GM12872 (cell line): ENCODE measurements at regions not wholly inside any gene's neighbourhood (a gene's known extent, or its start where the extent isn't known, plus 50 kb on each side); places are given as distances from the start of the nearest gene placed in this dataset.

Experiments
- TF ChIP-seq, protein P1 (sequence below): IDR thresholded peaks from 3 replicates; pipeline ENCODE4 v1.5.1; 2011; ENCODE audit warnings: low read depth, mild to moderate bottlenecking, low read length, moderate library complexity; ENCODE audit not compliant: insufficient read depth

GRCh38 chr18:67222887-67223286, 293.6 kb downstream of the DSEL start:
- TF ChIP-seq, protein P1, sequence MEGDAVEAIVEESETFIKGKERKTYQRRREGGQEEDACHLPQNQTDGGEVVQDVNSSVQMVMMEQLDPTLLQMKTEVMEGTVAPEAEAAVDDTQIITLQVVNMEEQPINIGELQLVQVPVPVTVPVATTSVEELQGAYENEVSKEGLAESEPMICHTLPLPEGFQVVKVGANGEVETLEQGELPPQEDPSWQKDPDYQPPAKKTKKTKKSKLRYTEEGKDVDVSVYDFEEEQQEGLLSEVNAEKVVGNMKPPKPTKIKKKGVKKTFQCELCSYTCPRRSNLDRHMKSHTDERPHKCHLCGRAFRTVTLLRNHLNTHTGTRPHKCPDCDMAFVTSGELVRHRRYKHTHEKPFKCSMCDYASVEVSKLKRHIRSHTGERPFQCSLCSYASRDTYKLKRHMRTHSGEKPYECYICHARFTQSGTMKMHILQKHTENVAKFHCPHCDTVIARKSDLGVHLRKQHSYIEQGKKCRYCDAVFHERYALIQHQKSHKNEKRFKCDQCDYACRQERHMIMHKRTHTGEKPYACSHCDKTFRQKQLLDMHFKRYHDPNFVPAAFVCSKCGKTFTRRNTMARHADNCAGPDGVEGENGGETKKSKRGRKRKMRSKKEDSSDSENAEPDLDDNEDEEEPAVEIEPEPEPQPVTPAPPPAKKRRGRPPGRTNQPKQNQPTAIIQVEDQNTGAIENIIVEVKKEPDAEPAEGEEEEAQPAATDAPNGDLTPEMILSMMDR, result no peak

- TF ChIP-seq, protein P1, result no peak
These were observed 296.7 kb downstream of the DSEL start for GRCh38 chr18:67219821-67220220.

DNA sequence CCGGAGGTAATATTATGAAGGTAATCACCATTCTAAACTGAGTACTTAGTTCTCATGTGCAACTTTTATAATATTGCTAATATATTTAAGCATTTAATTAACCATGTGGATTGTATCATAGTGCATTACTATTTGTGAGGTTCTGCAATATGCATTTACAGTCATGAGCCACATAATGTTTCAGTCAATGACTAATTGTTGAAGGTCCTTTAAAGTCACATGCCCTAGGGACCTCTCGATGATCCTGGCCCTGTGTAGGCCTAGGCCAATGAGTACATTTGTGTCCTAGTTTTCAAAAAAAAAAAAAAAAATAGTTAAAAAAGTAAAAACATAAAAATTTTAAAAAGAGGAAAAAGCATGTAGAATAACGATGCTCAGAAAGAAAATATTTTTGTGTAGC, 298.0 kb downstream of the DSEL start:
- TF ChIP-seq, protein P1, result no peak

- TF ChIP-seq, protein P1, result peak; percentile 56
These were observed 298.9 kb downstream of the DSEL start for GRCh38 chr18:67217551-67218166.

DNA sequence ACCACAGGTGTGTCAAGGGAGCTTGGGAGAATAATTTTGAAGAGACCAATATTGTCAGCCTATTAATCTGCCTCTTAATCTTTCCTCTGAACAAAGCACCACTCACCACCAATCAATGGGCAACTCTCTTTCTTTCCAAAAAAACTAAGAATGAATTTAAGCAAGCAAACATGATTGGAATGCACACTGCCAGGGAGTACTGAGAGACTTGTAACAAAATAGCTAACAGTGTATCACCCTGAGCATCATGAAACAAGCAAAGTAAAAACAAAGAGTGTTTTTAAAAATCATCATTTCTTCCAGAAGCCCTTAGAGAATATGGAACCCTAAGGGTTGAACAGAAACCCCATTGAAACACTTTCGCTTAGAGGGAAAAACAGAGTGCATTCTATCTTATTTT, 299.7 kb downstream of the DSEL start:
- TF ChIP-seq, protein P1, result no peak

DNA sequence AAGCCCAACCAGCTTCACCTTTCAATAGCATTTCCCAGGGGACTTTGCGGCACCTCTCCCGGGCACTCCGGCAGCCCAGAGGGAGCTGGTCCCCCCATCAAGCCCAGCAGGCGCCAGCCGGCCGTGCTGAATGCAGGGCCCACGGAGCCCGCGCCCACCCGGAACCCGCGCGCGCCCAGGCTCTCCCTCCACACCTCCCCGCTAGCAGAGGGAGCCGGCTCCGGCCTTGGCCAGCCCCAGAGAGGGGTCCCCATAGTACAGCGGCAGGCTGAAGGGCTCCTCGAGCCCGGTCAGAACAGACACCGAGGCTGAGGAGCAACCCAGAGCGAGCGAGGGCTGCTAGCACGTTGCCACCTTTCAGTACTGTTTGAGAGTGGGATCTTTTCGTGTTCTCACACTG, 300.8 kb downstream of the DSEL start:
- TF ChIP-seq, protein P1, result no peak

- TF ChIP-seq, protein P1, result no peak
These were observed 304.9 kb downstream of the DSEL start for GRCh38 chr18:67211646-67212045.
